Neural cell (in vitro differentiated cells): ENCODE measurements at regions not wholly inside any gene's neighbourhood (a gene's known extent, or its start where the extent isn't known, plus 50 kb on each side); places are given as distances from the start of the nearest gene placed in this dataset.

Source experiments
- H2AFZ ChIP-seq: fragments of 200-600, 300-800 bp; sonication (generic), shearing (Covaris generic); 2 replicates; pipeline ENCODE4 v1.6.0; 2014; ENCODE audit warnings: low read depth, mild to moderate bottlenecking, antibody characterized with exemption, low read length, moderate library complexity
- H3F3A ChIP-seq: fragments of 200-600 bp; shearing (Covaris generic); 2 replicates; pipeline ENCODE4 v1.6.1; 2016; ENCODE audit warnings: mild to moderate bottlenecking, moderate library complexity, mixed read lengths, antibody characterized with exemption, low read length; ENCODE audit not compliant: insufficient read depth, poor library complexity, severe bottlenecking
- H3K27ac ChIP-seq: fragments of 200-600, 300-800 bp; sonication (generic), shearing (Covaris generic); 2 replicates; pipeline ENCODE4 v1.5.1; 2014; ENCODE audit warnings: mild to moderate bottlenecking, low read length, moderate library complexity
- H3K27me3 ChIP-seq: fragments of 300-800, 200-600 bp; sonication (generic), shearing (Covaris generic); 2 replicates; pipeline ENCODE4 v1.6.0; 2014; ENCODE audit warnings: mild to moderate bottlenecking, low read depth, low read length, moderate library complexity; ENCODE audit not compliant: insufficient read depth
- H3K36me3 ChIP-seq: fragments of 300-800, 200-600 bp; sonication (generic), shearing (Covaris generic); 2 replicates; pipeline ENCODE4 v1.5.1; 2014; ENCODE audit warnings: mild to moderate bottlenecking, antibody characterized with exemption, low read length, moderate library complexity; ENCODE audit not compliant: insufficient read depth
- H3K4me2 ChIP-seq: fragments of 300-800, 200-600 bp; sonication (generic), shearing (Covaris generic); 2 replicates; pipeline ENCODE4 v1.6.0; 2014; ENCODE audit warnings: mild to moderate bottlenecking, low read length
- H3K4me3 ChIP-seq: fragments of 300-800, 200-600 bp; sonication (generic), shearing (Covaris generic); 2 replicates; pipeline ENCODE4 v1.5.1; 2014; ENCODE audit warnings: mild to moderate bottlenecking, low read length, moderate library complexity
- H3K79me2 ChIP-seq: fragments of 200-600 bp; shearing (Covaris generic); replicated peaks from 2 replicates; pipeline ENCODE4 v1.6.0; 2014; ENCODE audit warnings: mild to moderate bottlenecking, low read length, moderate library complexity; ENCODE audit not compliant: insufficient read depth
- H3K9ac ChIP-seq: fragments of 300-800, 200-600 bp; sonication (generic), shearing (Covaris generic); 2 replicates; pipeline ENCODE4 v1.6.1; 2016; ENCODE audit warnings: mild to moderate bottlenecking, low read length, mixed read lengths
- H3K9me2 ChIP-seq: fragments of 200-600 bp; shearing (Covaris generic); 2 replicates; pipeline ENCODE4 v1.6.1; 2016; ENCODE audit warnings: mild to moderate bottlenecking, low read length, mixed read lengths; ENCODE audit not compliant: insufficient read depth
- H3K9me3 ChIP-seq: fragments of 200-600, 300-800 bp; sonication (generic), shearing (Covaris generic); 2 replicates; pipeline ENCODE4 v1.6.1; 2016; ENCODE audit warnings: mild to moderate bottlenecking, mixed run types, low read length, moderate library complexity, mixed read lengths
- H4K20me1 ChIP-seq: fragments of 200-600 bp; shearing (Covaris generic); 2 replicates; pipeline ENCODE4 v1.6.1; 2016; ENCODE audit warnings: mild to moderate bottlenecking, mixed run types; ENCODE audit not compliant: insufficient read depth
- EP300 ChIP-seq: fragments of 450-650 bp; conservative IDR thresholded peaks from 2 replicates; pipeline ENCODE4 v1.6.1; 2014; ENCODE audit warnings: antibody characterized with exemption, mild to moderate bottlenecking, moderate library complexity; ENCODE audit not compliant: poor library complexity, severe bottlenecking
- EZH2 ChIP-seq: fragments of 200-600, 300-800 bp; shearing (Covaris generic), sonication (generic); IDR thresholded peaks from 2 replicates; pipeline ENCODE4 v1.6.1; 2014; ENCODE audit warnings: antibody characterized with exemption, low read length, borderline replicate concordance, mild to moderate bottlenecking; ENCODE audit not compliant: insufficient read depth, poor library complexity, severe bottlenecking
- MXI1 ChIP-seq: fragments of 450-650 bp; conservative IDR thresholded peaks from 2 replicates; pipeline ENCODE4 v1.6.1; 2014; ENCODE audit warnings: antibody characterized with exemption, mild to moderate bottlenecking; ENCODE audit not compliant: poor library complexity, severe bottlenecking
- POLR2AphosphoS5 ChIP-seq: IDR thresholded peaks from 2 replicates; pipeline ENCODE4 v1.6.1; 2012
- RAD21 ChIP-seq: fragments of 450-650 bp; conservative IDR thresholded peaks from 2 replicates; pipeline ENCODE4 v1.6.1; 2014; ENCODE audit warnings: antibody characterized with exemption, mild to moderate bottlenecking, moderate library complexity
- SMC3 ChIP-seq: fragments of 450-650 bp; conservative IDR thresholded peaks from 2 replicates; pipeline ENCODE4 v1.6.1; 2014; ENCODE audit warnings: antibody characterized with exemption, mild to moderate bottlenecking, moderate library complexity; ENCODE audit not compliant: poor library complexity
- TAF1 ChIP-seq: IDR thresholded peaks from 2 replicates; pipeline ENCODE4 v1.6.1; 2012; ENCODE audit warnings: low read depth
- TF ChIP-seq, protein P1 (sequence below): fragments of 450-650 bp; IDR thresholded peaks from 2 replicates; pipeline ENCODE4 v1.5.1; 2014; ENCODE audit warnings: antibody characterized with exemption, mild to moderate bottlenecking, moderate library complexity; ENCODE audit not compliant: poor library complexity, severe bottlenecking
- TF ChIP-seq, protein P2 (sequence below): IDR thresholded peaks from 2 replicates; pipeline ENCODE4 v1.6.1; 2012; ENCODE audit warnings: borderline replicate concordance

DNA sequence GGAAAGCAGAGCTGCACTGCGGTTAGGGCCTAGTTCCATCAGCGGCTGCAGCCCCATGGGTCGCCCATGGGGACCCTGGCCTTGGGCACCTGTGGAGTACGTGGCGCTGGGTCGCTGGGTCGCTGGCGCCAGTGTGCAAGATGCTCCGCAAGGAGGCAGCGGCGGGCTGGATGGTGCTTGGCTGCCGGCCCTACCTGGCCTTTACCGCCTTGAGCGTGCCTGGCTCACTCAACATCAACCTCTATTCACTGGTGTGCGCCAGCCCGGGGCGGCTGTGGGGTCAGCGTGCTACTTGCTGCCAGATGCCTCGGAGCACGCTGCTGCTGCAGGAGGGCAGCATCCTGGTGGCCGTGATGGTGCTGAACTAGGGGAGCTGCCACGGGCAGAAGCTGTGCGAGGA lies 85.1 kb upstream of the RHOU start:
- no peak for TF ChIP-seq TAF1
- no peak for TF ChIP-seq EP300
- no peak for TF ChIP-seq MXI1
- TF ChIP-seq, protein P1, sequence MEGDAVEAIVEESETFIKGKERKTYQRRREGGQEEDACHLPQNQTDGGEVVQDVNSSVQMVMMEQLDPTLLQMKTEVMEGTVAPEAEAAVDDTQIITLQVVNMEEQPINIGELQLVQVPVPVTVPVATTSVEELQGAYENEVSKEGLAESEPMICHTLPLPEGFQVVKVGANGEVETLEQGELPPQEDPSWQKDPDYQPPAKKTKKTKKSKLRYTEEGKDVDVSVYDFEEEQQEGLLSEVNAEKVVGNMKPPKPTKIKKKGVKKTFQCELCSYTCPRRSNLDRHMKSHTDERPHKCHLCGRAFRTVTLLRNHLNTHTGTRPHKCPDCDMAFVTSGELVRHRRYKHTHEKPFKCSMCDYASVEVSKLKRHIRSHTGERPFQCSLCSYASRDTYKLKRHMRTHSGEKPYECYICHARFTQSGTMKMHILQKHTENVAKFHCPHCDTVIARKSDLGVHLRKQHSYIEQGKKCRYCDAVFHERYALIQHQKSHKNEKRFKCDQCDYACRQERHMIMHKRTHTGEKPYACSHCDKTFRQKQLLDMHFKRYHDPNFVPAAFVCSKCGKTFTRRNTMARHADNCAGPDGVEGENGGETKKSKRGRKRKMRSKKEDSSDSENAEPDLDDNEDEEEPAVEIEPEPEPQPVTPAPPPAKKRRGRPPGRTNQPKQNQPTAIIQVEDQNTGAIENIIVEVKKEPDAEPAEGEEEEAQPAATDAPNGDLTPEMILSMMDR: no peak
- no peak for TF ChIP-seq EZH2
- no peak for TF ChIP-seq RAD21
- TF ChIP-seq, protein P2, sequence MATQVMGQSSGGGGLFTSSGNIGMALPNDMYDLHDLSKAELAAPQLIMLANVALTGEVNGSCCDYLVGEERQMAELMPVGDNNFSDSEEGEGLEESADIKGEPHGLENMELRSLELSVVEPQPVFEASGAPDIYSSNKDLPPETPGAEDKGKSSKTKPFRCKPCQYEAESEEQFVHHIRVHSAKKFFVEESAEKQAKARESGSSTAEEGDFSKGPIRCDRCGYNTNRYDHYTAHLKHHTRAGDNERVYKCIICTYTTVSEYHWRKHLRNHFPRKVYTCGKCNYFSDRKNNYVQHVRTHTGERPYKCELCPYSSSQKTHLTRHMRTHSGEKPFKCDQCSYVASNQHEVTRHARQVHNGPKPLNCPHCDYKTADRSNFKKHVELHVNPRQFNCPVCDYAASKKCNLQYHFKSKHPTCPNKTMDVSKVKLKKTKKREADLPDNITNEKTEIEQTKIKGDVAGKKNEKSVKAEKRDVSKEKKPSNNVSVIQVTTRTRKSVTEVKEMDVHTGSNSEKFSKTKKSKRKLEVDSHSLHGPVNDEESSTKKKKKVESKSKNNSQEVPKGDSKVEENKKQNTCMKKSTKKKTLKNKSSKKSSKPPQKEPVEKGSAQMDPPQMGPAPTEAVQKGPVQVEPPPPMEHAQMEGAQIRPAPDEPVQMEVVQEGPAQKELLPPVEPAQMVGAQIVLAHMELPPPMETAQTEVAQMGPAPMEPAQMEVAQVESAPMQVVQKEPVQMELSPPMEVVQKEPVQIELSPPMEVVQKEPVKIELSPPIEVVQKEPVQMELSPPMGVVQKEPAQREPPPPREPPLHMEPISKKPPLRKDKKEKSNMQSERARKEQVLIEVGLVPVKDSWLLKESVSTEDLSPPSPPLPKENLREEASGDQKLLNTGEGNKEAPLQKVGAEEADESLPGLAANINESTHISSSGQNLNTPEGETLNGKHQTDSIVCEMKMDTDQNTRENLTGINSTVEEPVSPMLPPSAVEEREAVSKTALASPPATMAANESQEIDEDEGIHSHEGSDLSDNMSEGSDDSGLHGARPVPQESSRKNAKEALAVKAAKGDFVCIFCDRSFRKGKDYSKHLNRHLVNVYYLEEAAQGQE: no peak
- TF ChIP-seq SMC3: no peak
- no peak for TF ChIP-seq POLR2AphosphoS5
- no peak overlapping the region for H2AFZ ChIP-seq
- no peak overlapping the region for H3K9ac ChIP-seq
- H3K36me3 ChIP-seq: no peaks in the 10 kb centered on the region
- peaks cover 52% of the 10 kb centered on the region for H3K27me3 ChIP-seq
- no peaks in the 10 kb centered on the region for H4K20me1 ChIP-seq
- no peaks in the 10 kb centered on the region for H3K9me2 ChIP-seq
- no peaks in the 10 kb centered on the region for H3K9me3 ChIP-seq
- H3K4me2 ChIP-seq: no peak overlapping the region
- H3K4me3 ChIP-seq: no peak overlapping the region
- H3K79me2 ChIP-seq: no peaks in the 10 kb centered on the region
- no peak overlapping the region for H3K27ac ChIP-seq
- H3F3A ChIP-seq: no peaks in the 10 kb centered on the region

DNA sequence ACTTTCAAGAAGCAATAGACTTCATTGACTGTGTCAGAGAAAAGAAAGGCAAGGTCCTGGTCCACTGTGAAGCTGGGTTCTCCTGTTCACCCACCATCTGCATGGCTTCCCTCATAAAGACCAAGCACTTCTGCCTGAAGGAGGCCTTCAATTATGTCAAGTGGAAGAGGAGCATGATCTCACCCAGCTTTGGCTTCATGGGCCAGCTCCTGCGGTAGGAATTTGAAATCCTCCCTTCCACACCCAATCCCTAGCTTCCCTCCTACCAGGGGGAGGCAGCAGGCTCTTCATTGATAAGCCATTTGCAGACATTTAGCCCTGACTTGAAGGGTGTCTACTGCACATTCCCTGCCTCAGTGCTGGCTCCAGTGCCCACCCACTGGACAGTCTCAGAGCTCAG lies 84.3 kb upstream of the RHOU start:
- H3K36me3 ChIP-seq: no peaks in the 10 kb centered on the region
- no peaks in the 10 kb centered on the region for H3K9me3 ChIP-seq
- TF ChIP-seq RAD21: no peak
- no peak for TF ChIP-seq EP300
- TF ChIP-seq, protein P1: no peak
- no peak for TF ChIP-seq SMC3
- no peak for TF ChIP-seq TAF1
- TF ChIP-seq EZH2: no peak
- TF ChIP-seq POLR2AphosphoS5: no peak
- TF ChIP-seq MXI1: no peak
- TF ChIP-seq, protein P2: no peak
- H3F3A ChIP-seq: no peaks in the 10 kb centered on the region
- no peak overlapping the region for H2AFZ ChIP-seq
- no peak overlapping the region for H3K9ac ChIP-seq
- no peak overlapping the region for H3K4me2 ChIP-seq
- H4K20me1 ChIP-seq: no peaks in the 10 kb centered on the region
- no peak overlapping the region for H3K4me3 ChIP-seq
- H3K79me2 ChIP-seq: no peaks in the 10 kb centered on the region
- no peak overlapping the region for H3K27ac ChIP-seq
- peaks cover 52% of the 10 kb centered on the region for H3K27me3 ChIP-seq
- no peaks in the 10 kb centered on the region for H3K9me2 ChIP-seq
